LNCAP (cell line): ENCODE measurements at regions not wholly inside any gene's neighbourhood (a gene's known extent, or its start where the extent isn't known, plus 50 kb on each side); places are given as distances from the start of the nearest gene placed in this dataset.

Source experiments
- CTCF ChIP-seq: fragments of 450-650 bp; IDR thresholded peaks from 2 replicates; pipeline ENCODE4 v1.5.1; 2017; ENCODE audit warnings: mild to moderate bottlenecking

- TF ChIP-seq CTCF = no peak
Measured at GRCh38 chr4:3390288-3390811, 51.4 kb upstream of the HGFAC start.

- TF ChIP-seq CTCF = no peak
Measured at GRCh38 chr4:3391422-3391821, 50.3 kb upstream of the HGFAC start.
